Colonic mucosa (tissue), 4 donors: ENCODE measurements at regions not wholly inside any gene's neighbourhood (a gene's known extent, or its start where the extent isn't known, plus 50 kb on each side); places are given as distances from the start of the nearest gene placed in this dataset.

Source experiments
- DNase-seq: peaks from one replicate; pipeline ENCODE4 v3.0.0-alpha.2; 2020
- H3K27ac ChIP-seq: fragments of 200-600 bp; one replicate; pipeline ENCODE4 v1.8.0; 2021
- H3K27me3 ChIP-seq: fragments of 200-600 bp; one replicate; pipeline ENCODE4 v1.8.0; 2021
- H3K36me3 ChIP-seq: fragments of 200-600 bp; one replicate; pipeline ENCODE4 v1.8.0; 2021
- H3K4me1 ChIP-seq: fragments of 200-600 bp; one replicate; pipeline ENCODE4 v1.8.0; 2021; ENCODE audit warnings: mild to moderate bottlenecking
- H3K4me3 ChIP-seq: fragments of 200-600 bp; one replicate; pipeline ENCODE4 v1.8.0; 2021
- H3K9ac ChIP-seq, 2 donors: one replicate each; pipeline ENCODE4 v1.7.0; 2013; ENCODE audit warnings: control low read depth in 2 of 2, low read depth in 2 of 2, low read length in 2 of 2
- H3K9me3 ChIP-seq: fragments of 200-600 bp; one replicate; pipeline ENCODE4 v1.8.0; 2021
- intact Hi-C: fragments of 100-400 bp; cut with DNase I; formaldehyde crosslinking; loops from one replicate; pipeline ENCODE4 v1.14.1; 2022
- TF ChIP-seq, protein P1 (sequence below): fragments of 200-600 bp; IDR thresholded peaks from one replicate; pipeline ENCODE4 v1.8.0; 2022; ENCODE audit warnings: antibody characterized with exemption, mild to moderate bottlenecking
- donor health status: healthy.
- donor health status: DM: no; HTN: no; CAD: no.
- donor health status: DM: no; HTN: no; CAD: no.

DNA sequence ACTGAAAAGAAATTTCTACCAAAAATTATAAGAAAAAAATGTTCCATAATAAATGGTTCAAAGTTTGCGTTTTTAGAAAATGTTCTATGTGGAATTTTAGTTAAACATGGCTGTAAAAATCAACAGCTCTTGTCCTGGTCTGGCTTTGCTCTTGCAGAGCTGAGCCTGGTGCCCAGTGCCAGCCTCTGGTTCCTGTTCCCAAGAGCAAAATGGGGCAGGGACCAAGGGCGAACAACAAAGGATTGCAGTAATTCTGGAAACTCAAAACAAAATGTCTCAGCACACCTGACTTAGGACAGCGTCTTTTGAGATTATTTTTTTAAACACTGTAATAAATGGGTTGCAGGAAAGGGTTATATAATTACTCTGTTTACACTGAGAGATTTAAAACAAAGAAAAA, 174.7 kb downstream of the ANAPC1 start:
- H3K36me3 ChIP-seq, result no peaks in the 10 kb centered on the region
- no peak overlapping the region for H3K9ac ChIP-seq
- H3K27ac ChIP-seq, result no peak overlapping the region
- intact Hi-C loops, result no loop called here
- no peak for DNase-seq
- no peaks in the 10 kb centered on the region for H3K9me3 ChIP-seq
- no peak overlapping the region for H3K4me3 ChIP-seq
- no peaks in the 10 kb centered on the region for H3K27me3 ChIP-seq
- H3K4me1 ChIP-seq, result no peaks in the 10 kb centered on the region
- TF ChIP-seq, protein P1, sequence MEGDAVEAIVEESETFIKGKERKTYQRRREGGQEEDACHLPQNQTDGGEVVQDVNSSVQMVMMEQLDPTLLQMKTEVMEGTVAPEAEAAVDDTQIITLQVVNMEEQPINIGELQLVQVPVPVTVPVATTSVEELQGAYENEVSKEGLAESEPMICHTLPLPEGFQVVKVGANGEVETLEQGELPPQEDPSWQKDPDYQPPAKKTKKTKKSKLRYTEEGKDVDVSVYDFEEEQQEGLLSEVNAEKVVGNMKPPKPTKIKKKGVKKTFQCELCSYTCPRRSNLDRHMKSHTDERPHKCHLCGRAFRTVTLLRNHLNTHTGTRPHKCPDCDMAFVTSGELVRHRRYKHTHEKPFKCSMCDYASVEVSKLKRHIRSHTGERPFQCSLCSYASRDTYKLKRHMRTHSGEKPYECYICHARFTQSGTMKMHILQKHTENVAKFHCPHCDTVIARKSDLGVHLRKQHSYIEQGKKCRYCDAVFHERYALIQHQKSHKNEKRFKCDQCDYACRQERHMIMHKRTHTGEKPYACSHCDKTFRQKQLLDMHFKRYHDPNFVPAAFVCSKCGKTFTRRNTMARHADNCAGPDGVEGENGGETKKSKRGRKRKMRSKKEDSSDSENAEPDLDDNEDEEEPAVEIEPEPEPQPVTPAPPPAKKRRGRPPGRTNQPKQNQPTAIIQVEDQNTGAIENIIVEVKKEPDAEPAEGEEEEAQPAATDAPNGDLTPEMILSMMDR, result no peak

DNA sequence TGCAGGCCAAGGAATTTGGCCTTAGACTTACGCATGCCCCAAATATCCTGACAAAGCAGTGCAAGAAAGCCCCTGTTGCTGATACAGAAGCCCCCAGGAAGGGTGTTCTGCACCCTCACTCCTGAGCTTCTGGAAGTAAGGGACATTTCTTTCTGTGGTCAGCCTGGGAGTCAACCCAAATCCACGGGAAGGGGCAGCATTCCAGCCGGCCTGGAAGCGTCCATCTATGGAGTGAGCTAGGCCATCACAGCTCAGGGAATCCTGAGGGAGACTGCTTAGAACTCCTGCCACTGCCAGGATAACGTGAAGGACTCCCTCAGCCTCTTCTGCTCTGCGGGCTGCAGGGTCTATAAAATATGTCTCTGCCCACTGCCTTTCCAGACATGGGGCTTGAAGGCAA, 173.9 kb downstream of the ANAPC1 start:
- Histone ChIP-seq H3K4me1 (no peaks in the 10 kb centered on the region), H3K4me3 (no peak overlapping the region), H3K9me3 (no peaks in the 10 kb centered on the region), H3K9ac (no peak overlapping the region), H3K27me3 (no peaks in the 10 kb centered on the region), H3K36me3 (no peaks in the 10 kb centered on the region), H3K27ac (no peak overlapping the region)
- no peak for DNase-seq
- intact Hi-C loops, result loop anchor here (10.0 kb wide), 1 partner anchor 905 kb away; no protein-coding TSS in a partner anchor
- TF ChIP-seq, protein P1, result no peak

DNA sequence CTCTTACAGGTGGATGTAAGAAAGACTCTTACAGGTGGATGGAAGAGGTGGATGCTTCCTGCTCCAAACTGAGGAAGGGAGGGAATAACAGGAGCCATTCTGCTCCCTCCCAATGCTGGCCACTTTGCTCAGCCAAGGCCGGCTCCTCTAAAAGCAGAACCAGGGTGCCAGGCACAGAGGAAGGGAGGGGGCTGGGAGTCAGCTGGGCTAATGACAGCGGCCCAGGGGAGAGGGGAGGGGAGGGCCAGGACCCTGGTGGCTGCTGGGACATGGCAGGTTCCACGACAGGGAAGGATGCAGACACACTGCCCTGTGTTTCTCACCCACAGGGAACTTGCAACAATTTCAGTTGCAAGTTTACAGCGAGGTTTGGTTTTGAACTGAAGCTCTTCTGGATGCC, 173.4 kb downstream of the ANAPC1 start:
- H3K9ac ChIP-seq, result no peak overlapping the region
- no peaks in the 10 kb centered on the region for H3K4me1 ChIP-seq
- H3K27ac ChIP-seq, result no peak overlapping the region
- H3K9me3 ChIP-seq, result no peaks in the 10 kb centered on the region
- DNase-seq, result no peak
- TF ChIP-seq, protein P1, result no peak
- intact Hi-C loops, result loop anchor here (10.0 kb wide), 1 partner anchor 906 kb away; no protein-coding TSS in a partner anchor
- no peak overlapping the region for H3K4me3 ChIP-seq
- H3K27me3 ChIP-seq, result no peaks in the 10 kb centered on the region
- no peaks in the 10 kb centered on the region for H3K36me3 ChIP-seq

DNA sequence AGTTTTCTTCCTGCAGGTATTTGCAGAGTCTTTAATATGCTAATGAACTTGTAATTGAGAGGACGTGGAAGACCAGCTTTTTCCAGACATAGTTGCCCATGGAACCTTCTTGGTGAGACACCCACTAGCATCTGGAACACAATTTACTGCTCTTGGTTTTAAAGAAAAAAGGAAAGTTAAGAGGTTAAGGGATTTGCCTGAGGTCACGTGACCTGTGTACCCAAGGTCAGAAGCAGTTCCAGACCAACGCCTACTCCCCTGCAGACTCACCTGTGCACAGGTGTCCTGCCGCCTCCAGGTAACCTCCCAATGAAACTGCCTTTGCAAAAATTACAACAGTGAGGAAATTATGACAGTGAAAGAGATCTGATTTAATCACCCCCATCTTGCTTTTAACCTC, 172.7 kb downstream of the ANAPC1 start:
- no peak overlapping the region for H3K27ac ChIP-seq
- no peak for DNase-seq
- no peaks in the 10 kb centered on the region for H3K9me3 ChIP-seq
- no peaks in the 10 kb centered on the region for H3K27me3 ChIP-seq
- intact Hi-C loops, result loop anchor here (10.0 kb wide), 1 partner anchor 906 kb away; no protein-coding TSS in a partner anchor
- H3K4me1 ChIP-seq, result no peaks in the 10 kb centered on the region
- H3K36me3 ChIP-seq, result no peaks in the 10 kb centered on the region
- H3K9ac ChIP-seq, result no peak overlapping the region
- TF ChIP-seq, protein P1, result no peak
- no peak overlapping the region for H3K4me3 ChIP-seq

DNA sequence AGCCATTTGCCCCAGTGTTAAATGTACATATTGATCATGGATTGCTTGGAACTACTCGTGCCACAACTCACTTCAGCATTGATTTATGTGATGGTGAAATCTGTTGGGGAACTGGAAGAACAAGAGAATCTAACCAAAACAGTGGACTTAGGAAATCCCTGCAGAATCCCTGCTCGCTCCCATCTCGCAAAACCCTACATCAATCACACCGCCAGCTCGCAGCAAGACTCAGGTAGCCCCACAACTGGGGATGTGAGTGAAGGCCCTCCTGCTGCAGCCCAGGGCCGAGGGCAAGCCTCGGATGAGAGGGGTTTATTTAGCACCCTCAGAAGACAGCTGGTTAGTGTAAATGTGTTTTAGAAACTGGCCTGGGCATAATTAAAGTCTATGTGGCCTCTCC, 171.6 kb downstream of the ANAPC1 start:
- Histone ChIP-seq H3K27ac (no peak overlapping the region), H3K9ac (no peak overlapping the region), H3K27me3 (no peaks in the 10 kb centered on the region), H3K36me3 (no peaks in the 10 kb centered on the region), H3K4me3 (no peak overlapping the region), H3K9me3 (no peaks in the 10 kb centered on the region), H3K4me1 (no peaks in the 10 kb centered on the region)
- TF ChIP-seq, protein P1, result no peak
- no peak for DNase-seq
- intact Hi-C loops, result loop anchor here (10.0 kb wide), 1 partner anchor 908 kb away; no protein-coding TSS in a partner anchor
